ENCODE measurements at regions not wholly inside any gene's neighbourhood (a gene's known extent, or its start where the extent isn't known, plus 50 kb on each side); places are given as distances from the start of the nearest gene placed in this dataset.

GRCh38 chr10:108753326-108753725 lies 1170.0 kb downstream of the XPNPEP1 start:
- DNase-seq: no peak

GRCh38 chr10:108749042-108749441 lies 1174.3 kb downstream of the XPNPEP1 start:
- no peak for DNase-seq

GRCh38 chr10:108736111-108736510 lies 1187.2 kb downstream of the XPNPEP1 start:
- no peak for DNase-seq

- no peak for DNase-seq
Observed at GRCh38 chr10:108735380-108735779, 1187.9 kb downstream of the XPNPEP1 start.

- DNase-seq: no peak
Observed at GRCh38 chr10:108721874-108722273, 1201.4 kb downstream of the XPNPEP1 start.

- DNase-seq: no peak
Observed at GRCh38 chr10:108716352-108716751, 1207.0 kb downstream of the XPNPEP1 start.

- DNase-seq: no peak
Observed at GRCh38 chr10:108709927-108710722, 1213.2 kb downstream of the XPNPEP1 start.

GRCh38 chr10:108708363-108708762 lies 1214.9 kb downstream of the XPNPEP1 start:
- no peak for DNase-seq

- DNase-seq: no peak
Observed at GRCh38 chr10:108696792-108697477, 1226.4 kb downstream of the XPNPEP1 start.

GRCh38 chr10:108691126-108691525 lies 1232.2 kb downstream of the XPNPEP1 start:
- DNase-seq: no peak

- DNase-seq: no peak
Observed at GRCh38 chr10:108690530-108690929, 1232.8 kb downstream of the XPNPEP1 start.

- no peak for DNase-seq
Observed at GRCh38 chr10:108689891-108690290, 1233.4 kb downstream of the XPNPEP1 start.

- no peak for DNase-seq
Observed at GRCh38 chr10:108688314-108688713, 1235.0 kb downstream of the XPNPEP1 start.

GRCh38 chr10:108685863-108686531 lies 1237.3 kb downstream of the XPNPEP1 start:
- DNase-seq: no peak

- DNase-seq: no peak
Observed at GRCh38 chr10:108684431-108684830, 1238.9 kb downstream of the XPNPEP1 start.

- DNase-seq: no peak
Observed at GRCh38 chr10:108673741-108674140, 1249.6 kb downstream of the XPNPEP1 start.

GRCh38 chr10:108663587-108663986 lies 1259.7 kb downstream of the XPNPEP1 start:
- no peak for DNase-seq

GRCh38 chr10:108662975-108663374 lies 1260.3 kb downstream of the XPNPEP1 start:
- DNase-seq: no peak

- DNase-seq: no peak
Observed at GRCh38 chr10:108655057-108655456, 1268.3 kb downstream of the XPNPEP1 start.

GRCh38 chr10:108653531-108653930 lies 1269.8 kb downstream of the XPNPEP1 start:
- DNase-seq: no peak

GRCh38 chr10:108639010-108639409 lies 1284.3 kb downstream of the XPNPEP1 start:
- DNase-seq: no peak

GRCh38 chr10:108638225-108638624 lies 1285.1 kb downstream of the XPNPEP1 start:
- DNase-seq: no peak

- no peak for DNase-seq
Observed at GRCh38 chr10:108633046-108633445, 1290.3 kb downstream of the XPNPEP1 start.

GRCh38 chr10:108632144-108632543 lies 1291.2 kb downstream of the XPNPEP1 start:
- no peak for DNase-seq

Measured in femur (tissue), 1 donor.